KMS-11 (cell line): ENCODE measurements at regions not wholly inside any gene's neighbourhood (a gene's known extent, or its start where the extent isn't known, plus 50 kb on each side); places are given as distances from the start of the nearest gene placed in this dataset.

ENCODE experiments used
- H2AFZ ChIP-seq: fragments of 200-600 bp; sonication (generic); 2 replicates; pipeline ENCODE4 v1.6.1; 2016; ENCODE audit warnings: antibody characterized with exemption, mixed run types, low read depth
- H3K27ac ChIP-seq: fragments of 200-600 bp; sonication (generic); 2 replicates; pipeline ENCODE4 v1.6.1; 2016; ENCODE audit warnings: mild to moderate bottlenecking, mixed run types
- H3K27me3 ChIP-seq: fragments of 200-600 bp; sonication (generic); 2 replicates; pipeline ENCODE4 v1.6.1; 2017; ENCODE audit warnings: mild to moderate bottlenecking, low read depth, mixed run types, moderate library complexity; ENCODE audit not compliant: insufficient read depth
- H3K36me3 ChIP-seq: fragments of 200-600 bp; sonication (generic); 2 replicates; pipeline ENCODE4 v1.6.1; 2017; ENCODE audit warnings: mild to moderate bottlenecking, mixed run types; ENCODE audit not compliant: insufficient read depth
- H3K4me1 ChIP-seq: fragments of 200-600 bp; sonication (generic); 2 replicates; pipeline ENCODE4 v1.6.1; 2016; ENCODE audit warnings: mild to moderate bottlenecking, low read depth, mixed run types; ENCODE audit not compliant: poor library complexity, severe bottlenecking
- H3K4me2 ChIP-seq: fragments of 200-600 bp; sonication (generic); 2 replicates; pipeline ENCODE4 v1.7.0; 2016; ENCODE audit warnings: mild to moderate bottlenecking, mixed run types
- H3K4me3 ChIP-seq: fragments of 200-600 bp; sonication (generic); IDR thresholded peaks from 2 replicates; pipeline ENCODE4 v1.6.1; 2017; ENCODE audit warnings: low read depth, low read length, mixed read lengths; ENCODE audit not compliant: insufficient read depth
- H3K79me2 ChIP-seq: fragments of 200-600 bp; sonication (generic); 2 replicates; pipeline ENCODE4 v1.6.1; 2016; ENCODE audit warnings: low read depth, mixed run types; ENCODE audit not compliant: insufficient read depth
- H3K9ac ChIP-seq: fragments of 200-600 bp; sonication (generic); 2 replicates; pipeline ENCODE4 v1.6.1; 2016; ENCODE audit warnings: mild to moderate bottlenecking, mixed run types
- H4K20me1 ChIP-seq: fragments of 200-600 bp; sonication (generic); 2 replicates; pipeline ENCODE4 v1.6.1; 2016; ENCODE audit warnings: mild to moderate bottlenecking, mixed run types; ENCODE audit not compliant: insufficient read depth
- TF ChIP-seq, protein P1 (sequence below): fragments of 200-600 bp; sonication (generic); conservative IDR thresholded peaks from 2 replicates; pipeline ENCODE4 v1.6.1; 2017; ENCODE audit warnings: low read depth, mild to moderate bottlenecking, antibody characterized with exemption, low read length, moderate library complexity, mixed read lengths

DNA sequence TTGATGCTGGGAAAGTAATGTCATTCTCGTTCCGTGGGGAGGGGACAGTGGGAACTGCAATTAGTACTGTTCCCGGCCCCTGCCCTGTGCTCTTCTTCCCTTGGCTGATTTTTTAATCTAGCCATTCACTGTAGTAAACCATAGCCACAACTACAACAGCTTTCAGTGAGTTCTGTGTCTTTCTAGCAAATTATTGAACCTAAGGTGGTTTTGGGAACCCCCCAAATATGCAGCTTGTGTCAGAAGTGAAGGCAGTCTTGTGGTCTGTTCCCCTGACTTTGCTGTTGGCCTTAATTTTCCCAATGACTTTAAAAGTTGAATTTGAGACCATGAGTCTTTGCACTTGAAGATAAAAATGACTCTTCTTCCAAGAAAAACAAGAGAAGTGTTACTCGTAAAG lies 114.3 kb upstream of the ETV6 start:
- no peaks in the 10 kb centered on the region for H3K79me2 ChIP-seq
- H3K27me3 ChIP-seq: no peaks in the 10 kb centered on the region
- TF ChIP-seq, protein P1, sequence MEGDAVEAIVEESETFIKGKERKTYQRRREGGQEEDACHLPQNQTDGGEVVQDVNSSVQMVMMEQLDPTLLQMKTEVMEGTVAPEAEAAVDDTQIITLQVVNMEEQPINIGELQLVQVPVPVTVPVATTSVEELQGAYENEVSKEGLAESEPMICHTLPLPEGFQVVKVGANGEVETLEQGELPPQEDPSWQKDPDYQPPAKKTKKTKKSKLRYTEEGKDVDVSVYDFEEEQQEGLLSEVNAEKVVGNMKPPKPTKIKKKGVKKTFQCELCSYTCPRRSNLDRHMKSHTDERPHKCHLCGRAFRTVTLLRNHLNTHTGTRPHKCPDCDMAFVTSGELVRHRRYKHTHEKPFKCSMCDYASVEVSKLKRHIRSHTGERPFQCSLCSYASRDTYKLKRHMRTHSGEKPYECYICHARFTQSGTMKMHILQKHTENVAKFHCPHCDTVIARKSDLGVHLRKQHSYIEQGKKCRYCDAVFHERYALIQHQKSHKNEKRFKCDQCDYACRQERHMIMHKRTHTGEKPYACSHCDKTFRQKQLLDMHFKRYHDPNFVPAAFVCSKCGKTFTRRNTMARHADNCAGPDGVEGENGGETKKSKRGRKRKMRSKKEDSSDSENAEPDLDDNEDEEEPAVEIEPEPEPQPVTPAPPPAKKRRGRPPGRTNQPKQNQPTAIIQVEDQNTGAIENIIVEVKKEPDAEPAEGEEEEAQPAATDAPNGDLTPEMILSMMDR: no peak
- no peaks in the 10 kb centered on the region for H3K4me1 ChIP-seq
- no peak overlapping the region for H3K27ac ChIP-seq
- no peaks in the 10 kb centered on the region for H3K36me3 ChIP-seq
- no peak overlapping the region for H3K4me3 ChIP-seq
- H3K9ac ChIP-seq: no peak overlapping the region
- H4K20me1 ChIP-seq: no peaks in the 10 kb centered on the region
- H2AFZ ChIP-seq: no peak overlapping the region
- no peak overlapping the region for H3K4me2 ChIP-seq

DNA sequence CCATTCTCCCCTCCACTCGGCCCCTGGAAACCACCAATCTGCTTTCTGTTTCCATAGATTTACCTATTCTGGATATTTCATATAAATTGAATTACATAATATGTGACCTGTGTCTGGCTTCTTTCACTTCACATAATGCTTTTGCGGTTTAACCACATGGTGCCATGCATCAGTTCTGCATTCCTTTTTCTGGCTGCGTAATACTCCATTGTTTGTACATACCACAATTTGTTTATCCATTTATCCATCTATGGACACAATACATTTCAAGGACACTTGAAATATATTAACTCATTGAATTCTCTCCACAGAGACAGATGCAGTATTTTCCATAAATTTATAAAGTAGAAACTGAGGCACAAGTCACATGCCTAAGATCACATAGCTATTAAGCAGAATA lies 110.3 kb upstream of the ETV6 start:
- H4K20me1 ChIP-seq: no peaks in the 10 kb centered on the region
- no peak overlapping the region for H2AFZ ChIP-seq
- TF ChIP-seq, protein P1: no peak

DNA sequence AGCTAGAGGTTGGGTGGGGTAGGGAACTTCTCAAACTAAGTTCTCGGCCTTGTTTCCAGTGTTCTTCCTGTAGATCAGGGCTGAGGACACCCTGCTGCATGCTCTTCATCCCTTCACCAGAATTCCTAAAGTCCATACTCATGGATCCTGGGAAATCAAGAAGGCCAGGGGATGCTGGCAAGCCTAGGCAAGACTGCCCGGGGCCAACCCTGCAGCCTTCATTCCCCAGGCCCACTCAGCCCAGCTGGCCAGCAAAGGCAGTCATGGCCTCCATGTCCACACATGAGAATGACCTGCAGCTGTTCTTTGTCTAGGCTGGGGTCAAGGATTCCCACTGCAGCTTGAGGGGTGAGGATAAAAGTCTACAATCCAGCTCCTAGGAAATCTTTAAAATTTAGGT lies 109.3 kb upstream of the ETV6 start:
- no peak overlapping the region for H3K4me2 ChIP-seq
- H2AFZ ChIP-seq: no peak overlapping the region
- H3K36me3 ChIP-seq: no peaks in the 10 kb centered on the region
- H3K4me1 ChIP-seq: peaks cover under 1% of the 10 kb centered on the region
- no peak overlapping the region for H3K4me3 ChIP-seq
- H3K9ac ChIP-seq: no peak overlapping the region
- TF ChIP-seq, protein P1: no peak
- H4K20me1 ChIP-seq: no peaks in the 10 kb centered on the region
- H3K79me2 ChIP-seq: no peaks in the 10 kb centered on the region
- no peak overlapping the region for H3K27ac ChIP-seq
- H3K27me3 ChIP-seq: no peaks in the 10 kb centered on the region

More for the DNA sequence above, 110.3 kb upstream of the ETV6 start:
- Histone ChIP-seq H3K9ac (no peak overlapping the region), H3K36me3 (no peaks in the 10 kb centered on the region), H3K79me2 (no peaks in the 10 kb centered on the region), H3K4me2 (no peak overlapping the region), H3K27me3 (no peaks in the 10 kb centered on the region), H3K4me1 (no peaks in the 10 kb centered on the region), H3K4me3 (no peak overlapping the region), H3K27ac (no peak overlapping the region)

DNA sequence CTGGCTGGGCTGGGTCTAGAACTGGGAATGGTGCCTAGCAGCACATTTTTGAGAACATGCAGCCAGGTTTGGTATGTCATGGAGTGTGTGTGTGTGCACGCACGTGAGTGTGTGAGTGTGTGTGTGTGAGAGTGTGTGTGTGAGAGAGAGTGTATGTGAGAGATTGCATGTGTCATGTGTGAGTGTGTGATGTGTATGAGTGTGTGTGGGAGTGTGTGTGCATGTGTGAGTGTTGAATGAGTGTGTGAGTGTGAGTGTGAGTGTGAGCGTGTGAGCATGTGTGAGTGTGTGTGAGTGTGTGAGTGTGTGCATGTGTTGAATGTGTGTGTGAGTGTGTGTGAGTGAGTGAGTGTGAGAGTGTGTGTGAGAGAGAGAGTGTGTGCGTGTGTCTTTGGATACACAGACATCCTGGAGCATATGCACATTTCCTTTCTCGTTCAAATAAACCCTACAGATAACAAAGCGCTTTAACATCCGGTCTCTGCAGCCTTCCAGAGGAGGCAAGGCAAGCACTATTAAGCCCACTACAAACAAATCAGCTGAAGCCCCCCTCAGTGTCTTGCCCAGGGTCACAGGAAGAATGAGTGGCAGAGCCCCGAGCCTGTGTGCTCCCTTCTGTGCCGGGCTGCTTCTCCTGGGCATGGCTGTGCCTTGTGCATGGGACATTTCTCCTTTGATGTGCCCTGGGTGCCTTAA lies 108.7 kb upstream of the ETV6 start:
- TF ChIP-seq, protein P1: no peak
- no peak overlapping the region for H2AFZ ChIP-seq
- H3K36me3 ChIP-seq: no peaks in the 10 kb centered on the region
- H3K9ac ChIP-seq: no peak overlapping the region
- H3K27ac ChIP-seq: no peak overlapping the region
- H4K20me1 ChIP-seq: no peaks in the 10 kb centered on the region
- no peak overlapping the region for H3K4me2 ChIP-seq
- H3K4me3 ChIP-seq: no peak overlapping the region
- no peaks in the 10 kb centered on the region for H3K27me3 ChIP-seq
- peaks cover 7% of the 10 kb centered on the region for H3K4me1 ChIP-seq
- no peaks in the 10 kb centered on the region for H3K79me2 ChIP-seq
